DMS153 treated with DMSO at 0.1 percent for 48 hours (cell line): ENCODE measurements at regions not wholly inside any gene's neighbourhood (a gene's known extent, or its start where the extent isn't known, plus 50 kb on each side); places are given as distances from the start of the nearest gene placed in this dataset.
"Not testable (repeated sequence)": the region's sequence is repeated elsewhere in the genome, so short reads cannot be mapped to it uniquely, and the experiment has no call there.

ENCODE experiments used
- DNase-seq: peaks from one replicate; lab custom pipeline; 2025; ENCODE audit not compliant: unreplicated experiment; lab: John Stamatoyannopoulos, UW

GRCh38 chr17:77838748-77839697 lies 119.5 kb upstream of the TNRC6C start:
- DNase-seq: no peak

- DNase-seq: no peak
Observed at GRCh38 chr17:77839698-77840512, 118.6 kb upstream of the TNRC6C start.

GRCh38 chr17:77840513-77841165 lies 117.9 kb upstream of the TNRC6C start:
- no peak for DNase-seq

- peak; percentile 29 for DNase-seq
Observed at GRCh38 chr17:77841742-77842527, 116.6 kb upstream of the TNRC6C start.

- no peak for DNase-seq
Observed at GRCh38 chr17:77842528-77843147, 115.9 kb upstream of the TNRC6C start.

- DNase-seq: not testable (repeated sequence)
Observed at GRCh38 chr17:77843255-77843895, 115.1 kb upstream of the TNRC6C start.

- DNase-seq: no peak
Observed at GRCh38 chr17:77843896-77844295, 114.6 kb upstream of the TNRC6C start.

GRCh38 chr17:77844681-77845080 lies 113.8 kb upstream of the TNRC6C start:
- DNase-seq: no peak

- no peak for DNase-seq
Observed at GRCh38 chr17:77845541-77846225, 112.8 kb upstream of the TNRC6C start.

- no peak for DNase-seq
Observed at GRCh38 chr17:77846531-77847085, 111.9 kb upstream of the TNRC6C start.

GRCh38 chr17:77847221-77848085 lies 111.0 kb upstream of the TNRC6C start:
- no peak for DNase-seq

GRCh38 chr17:77848257-77848656 lies 110.2 kb upstream of the TNRC6C start:
- no peak for DNase-seq

- DNase-seq: no peak
Observed at GRCh38 chr17:77849239-77849638, 109.3 kb upstream of the TNRC6C start.

GRCh38 chr17:77851921-77852320 lies 106.6 kb upstream of the TNRC6C start:
- DNase-seq: no peak

- no peak for DNase-seq
Observed at GRCh38 chr17:77852731-77853130, 105.8 kb upstream of the TNRC6C start.

- DNase-seq: no peak
Observed at GRCh38 chr17:77853191-77853977, 105.1 kb upstream of the TNRC6C start.
